Body of pancreas (tissue), 4 donors: ENCODE measurements at regions not wholly inside any gene's neighbourhood (a gene's known extent, or its start where the extent isn't known, plus 50 kb on each side); places are given as distances from the start of the nearest gene placed in this dataset.

Experiments
- ATAC-seq: fragments of 150-250 bp; one replicate; pipeline ENCODE4 v1.9.1; 2016
- DNase-seq, 4 donors: peaks; one replicate each; pipeline ENCODE4 v3.0.0-alpha.2; 2019
- H3K27ac ChIP-seq, 4 donors: fragments of 200-600 bp; sonication (generic); 1 replicate in 3 of 4; 2 replicates in 1 of 4; pipeline versions ENCODE4 v1.5.1 to v1.6.1; 2016 to 2019; ENCODE audit warnings: mild to moderate bottlenecking in 1 of 4, mixed read lengths in 1 of 4, moderate library complexity in 1 of 4
- H3K27me3 ChIP-seq, 2 donors: fragments of 200-600 bp; sonication (generic); one replicate each; pipeline ENCODE4 v1.6.0; 2016; ENCODE audit warnings: mild to moderate bottlenecking in 1 of 2
- H3K36me3 ChIP-seq, 2 donors: fragments of 200-600 bp; sonication (generic); replicated peaks in 1 of 2; 2 replicates each; pipeline ENCODE4 v1.5.1; 2016; ENCODE audit warnings: low read depth in 2 of 2; ENCODE audit not compliant: insufficient read depth in 1 of 2
- H3K4me1 ChIP-seq: fragments of 200-600 bp; sonication (generic); one replicate; pipeline ENCODE4 v1.6.0; 2016
- H3K4me3 ChIP-seq, 2 donors: fragments of 200-600 bp; sonication (generic); 1 replicate in 1 of 2; 2 replicates in 1 of 2; pipeline ENCODE4 v1.5.1; 2016 to 2019
- H3K9me3 ChIP-seq, 3 donors: fragments of 200-600 bp; sonication (generic); 1 replicate in 2 of 3; 2 replicates in 1 of 3; pipeline ENCODE4 v1.5.1; 2016
- POLR2A ChIP-seq, 3 donors: fragments of 450-650 bp; IDR thresholded peaks; one replicate each; pipeline ENCODE4 v1.6.1; 2016; ENCODE audit warnings: antibody characterized with exemption in 3 of 3, mild to moderate bottlenecking in 2 of 3
- WGBS, 2 donors: methylation state at CpG; one replicate each; pipeline ENCODE4 v1.1.5; 2017; 5-methylcytosine and 5-hydroxymethylcytosine counted together
- intact Hi-C: fragments of 100-400 bp; cut with DNase I; formaldehyde crosslinking; loops from one replicate; pipeline ENCODE4 v1.15.1; 2023
- TF ChIP-seq, protein P1 (sequence below), 7 experiments: fragments of 450-650 bp in 4 of 7; fragments of 200-600 bp in 3 of 7; sonication (generic) in 3 of 7; IDR thresholded peaks; one replicate each; pipeline ENCODE4 v1.5.1; 2016 to 2019; ENCODE audit warnings: antibody characterized with exemption in 7 of 7

DNA sequence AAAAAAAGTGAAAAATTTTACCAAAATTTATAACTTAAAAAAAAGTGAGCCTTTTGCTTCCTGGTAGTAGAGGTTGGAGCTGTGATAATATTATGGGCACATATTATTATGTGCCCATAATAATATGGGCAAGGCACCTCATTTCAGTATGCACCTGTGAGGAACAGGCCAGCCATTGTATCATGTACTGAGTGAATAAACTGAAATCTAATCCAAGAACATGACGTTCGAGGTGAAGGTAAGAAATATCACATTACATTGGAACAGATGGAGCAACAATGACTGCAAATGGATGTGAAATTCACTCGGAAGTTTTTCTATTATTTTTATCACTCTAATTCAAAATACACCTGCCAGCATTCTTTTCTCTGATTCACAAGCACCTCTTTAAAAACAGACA is 216.0 kb downstream of the KLF6 start:
- intact Hi-C loops = no loop called here
- H3K9me3 ChIP-seq = no peaks in the 10 kb centered on the region
- 37 to 40% methylated on average over 3 of the region's 3 CpGs for WGBS, 2 donors
- no peak for TF ChIP-seq POLR2A (IDR thresholded peaks at IDR 0.05)
- TF ChIP-seq, protein P1, sequence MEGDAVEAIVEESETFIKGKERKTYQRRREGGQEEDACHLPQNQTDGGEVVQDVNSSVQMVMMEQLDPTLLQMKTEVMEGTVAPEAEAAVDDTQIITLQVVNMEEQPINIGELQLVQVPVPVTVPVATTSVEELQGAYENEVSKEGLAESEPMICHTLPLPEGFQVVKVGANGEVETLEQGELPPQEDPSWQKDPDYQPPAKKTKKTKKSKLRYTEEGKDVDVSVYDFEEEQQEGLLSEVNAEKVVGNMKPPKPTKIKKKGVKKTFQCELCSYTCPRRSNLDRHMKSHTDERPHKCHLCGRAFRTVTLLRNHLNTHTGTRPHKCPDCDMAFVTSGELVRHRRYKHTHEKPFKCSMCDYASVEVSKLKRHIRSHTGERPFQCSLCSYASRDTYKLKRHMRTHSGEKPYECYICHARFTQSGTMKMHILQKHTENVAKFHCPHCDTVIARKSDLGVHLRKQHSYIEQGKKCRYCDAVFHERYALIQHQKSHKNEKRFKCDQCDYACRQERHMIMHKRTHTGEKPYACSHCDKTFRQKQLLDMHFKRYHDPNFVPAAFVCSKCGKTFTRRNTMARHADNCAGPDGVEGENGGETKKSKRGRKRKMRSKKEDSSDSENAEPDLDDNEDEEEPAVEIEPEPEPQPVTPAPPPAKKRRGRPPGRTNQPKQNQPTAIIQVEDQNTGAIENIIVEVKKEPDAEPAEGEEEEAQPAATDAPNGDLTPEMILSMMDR (IDR thresholded peaks at IDR 0.05) = no peak
- no peak overlapping the region for H3K27ac ChIP-seq
- no peak overlapping the region for H3K4me3 ChIP-seq
- ATAC-seq = no peak
- H3K27me3 ChIP-seq = no peaks in the 10 kb centered on the region
- H3K36me3 ChIP-seq = no peaks in the 10 kb centered on the region
- no peak for DNase-seq
- H3K4me1 ChIP-seq = no peaks in the 10 kb centered on the region

DNA sequence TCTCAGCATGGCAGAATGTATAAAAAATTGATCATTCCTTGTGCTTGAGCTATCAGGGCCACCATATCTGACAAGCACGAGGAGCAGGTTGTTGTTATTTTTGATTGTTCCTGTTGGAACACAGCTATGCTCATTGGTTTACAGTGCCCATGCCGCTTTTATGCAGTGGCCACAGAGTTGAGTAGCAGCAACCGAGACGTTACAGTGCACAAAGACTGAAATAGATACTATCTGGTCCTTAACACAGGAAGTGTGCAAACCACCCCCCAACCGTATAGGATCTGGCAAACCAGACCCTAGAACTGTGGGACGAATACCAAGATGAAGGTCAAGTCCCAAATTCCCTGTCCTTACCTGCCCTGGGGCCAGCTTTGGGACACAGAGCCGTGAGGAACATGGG is 216.6 kb downstream of the KLF6 start:
- no peaks in the 10 kb centered on the region for H3K9me3 ChIP-seq
- 69 to 79% methylated on average over 6 to 7 of the region's 7 CpGs for WGBS, 2 donors
- intact Hi-C loops = no loop called here
- H3K4me3 ChIP-seq = no peak overlapping the region
- H3K27ac ChIP-seq = no peak overlapping the region
- H3K36me3 ChIP-seq = no peaks in the 10 kb centered on the region
- TF ChIP-seq POLR2A (IDR thresholded peaks at IDR 0.05) = no peak
- TF ChIP-seq, protein P1 (IDR thresholded peaks at IDR 0.05) = no peak
- H3K4me1 ChIP-seq = no peaks in the 10 kb centered on the region
- no peaks in the 10 kb centered on the region for H3K27me3 ChIP-seq
- ATAC-seq (no peak), DNase-seq (no peak)

DNA sequence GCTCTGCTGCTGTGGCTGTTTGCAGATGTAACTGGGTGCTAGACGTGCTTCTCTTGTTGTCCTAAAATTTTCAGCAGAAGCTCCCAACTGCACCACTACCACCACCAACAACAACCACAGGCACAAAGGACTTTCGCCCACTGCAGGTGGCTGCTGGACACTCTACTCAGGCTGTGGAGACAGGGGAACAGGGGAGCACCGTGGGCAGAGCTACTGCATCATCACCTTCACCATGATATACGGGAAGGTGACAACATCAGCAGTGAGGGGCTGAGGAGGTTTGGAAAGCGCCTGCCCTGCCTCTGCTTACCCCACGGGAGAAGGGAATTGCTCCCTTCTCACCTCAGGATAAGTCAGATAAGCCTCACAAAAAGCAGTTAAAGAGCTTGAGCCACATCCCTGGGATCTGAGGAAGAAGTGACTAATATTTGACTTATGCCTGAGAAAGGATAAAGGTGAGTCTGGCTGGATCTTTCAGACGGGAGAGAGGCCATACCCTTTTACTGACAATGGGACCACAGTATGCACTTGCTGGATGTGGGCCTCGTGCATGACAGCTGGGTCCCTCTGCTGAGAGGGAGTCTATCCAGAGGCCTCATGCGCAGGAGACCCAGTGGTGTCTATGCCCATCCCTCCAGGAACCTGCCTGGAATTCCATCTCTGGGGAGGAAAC is 217.6 kb downstream of the KLF6 start:
- H3K9me3 ChIP-seq = no peaks in the 10 kb centered on the region
- intact Hi-C loops = no loop called here
- WGBS, 2 donors = 55 to 56% methylated on average over 9 of the region's 9 CpGs

DNA sequence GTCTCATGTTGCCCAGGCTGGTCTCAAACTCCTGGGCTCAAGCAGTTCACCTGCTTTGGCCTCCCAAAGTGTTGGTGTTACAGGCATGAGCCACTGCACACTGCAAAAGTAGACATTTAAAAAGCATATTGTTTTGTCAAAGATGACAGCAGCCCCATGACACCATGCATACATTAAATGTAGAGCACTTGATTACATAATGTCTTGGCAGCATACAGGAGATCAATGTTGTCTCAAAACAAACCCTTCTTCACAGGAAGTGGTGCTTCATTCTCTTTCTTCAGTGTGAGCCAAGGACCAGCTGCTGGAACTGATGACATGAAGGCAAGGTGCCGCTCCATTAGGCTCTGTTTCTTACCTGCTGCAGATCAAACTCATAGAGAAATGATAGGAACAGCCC is 218.4 kb downstream of the KLF6 start:
- Histone ChIP-seq H3K4me1 (no peaks in the 10 kb centered on the region), H3K36me3 (no peaks in the 10 kb centered on the region), H3K27ac (no peak overlapping the region), H3K27me3 (no peaks in the 10 kb centered on the region), H3K4me3 (no peak overlapping the region), H3K9me3 (no peaks in the 10 kb centered on the region)
- no peak for TF ChIP-seq POLR2A (IDR thresholded peaks at IDR 0.05)
- TF ChIP-seq, protein P1 (IDR thresholded peaks at IDR 0.05) = no peak
- WGBS, 2 donors = 79 to 89% methylated on average over 1 of the region's 1 CpG
- no peak for DNase-seq
- intact Hi-C loops = no loop called here
- no peak for ATAC-seq

More for the DNA sequence above, 217.6 kb downstream of the KLF6 start:
- no peaks in the 10 kb centered on the region for H3K4me1 ChIP-seq
- H3K4me3 ChIP-seq = no peak overlapping the region
- no peak overlapping the region for H3K27ac ChIP-seq
- no peak for ATAC-seq
- no peaks in the 10 kb centered on the region for H3K36me3 ChIP-seq
- no peaks in the 10 kb centered on the region for H3K27me3 ChIP-seq
- DNase-seq = no peak
- TF ChIP-seq, protein P1 (IDR thresholded peaks at IDR 0.05) = no peak
- no peak for TF ChIP-seq POLR2A (IDR thresholded peaks at IDR 0.05)

DNA sequence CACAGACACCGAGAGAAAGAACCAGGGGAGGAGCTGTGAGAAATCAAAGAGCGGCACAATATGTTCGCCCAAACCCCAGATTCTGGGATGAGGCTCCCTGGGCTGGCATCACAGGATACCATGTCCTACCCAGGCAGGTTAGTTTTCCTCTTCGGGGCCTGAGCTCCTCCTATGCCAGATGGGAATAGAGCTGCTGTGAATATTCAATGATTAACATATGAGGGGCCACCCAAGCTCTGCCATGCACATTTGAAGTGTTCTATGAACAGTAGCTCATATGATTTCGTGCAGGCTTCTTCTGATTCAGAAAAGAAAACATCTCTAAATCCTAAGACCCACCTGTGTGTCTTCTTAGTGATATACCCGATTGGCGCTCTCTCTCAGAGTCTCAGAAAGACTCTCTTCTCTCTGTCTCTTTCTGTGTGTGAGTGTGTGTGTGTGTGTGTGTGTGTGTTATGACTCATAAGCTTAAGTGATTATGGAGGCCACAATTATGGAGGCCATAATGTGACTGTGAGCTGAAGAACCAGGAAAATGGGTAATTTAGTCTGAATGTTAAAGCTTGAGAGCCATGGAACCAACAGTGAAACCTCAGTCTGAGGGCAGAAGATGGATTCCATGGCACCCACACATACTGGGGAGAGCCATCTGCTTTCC is 220.5 kb downstream of the KLF6 start:
- no peaks in the 10 kb centered on the region for H3K9me3 ChIP-seq
- H3K4me3 ChIP-seq = no peak overlapping the region
- no peaks in the 10 kb centered on the region for H3K27me3 ChIP-seq
- no peak overlapping the region for H3K27ac ChIP-seq
- TF ChIP-seq POLR2A (IDR thresholded peaks at IDR 0.05) = no peak
- TF ChIP-seq, protein P1 (IDR thresholded peaks at IDR 0.05) = no peak
- intact Hi-C loops = no loop called here
- DNase-seq (no peak), ATAC-seq (no peak)
- H3K36me3 ChIP-seq = no peaks in the 10 kb centered on the region
- no peaks in the 10 kb centered on the region for H3K4me1 ChIP-seq
- 68 to 87% methylated on average over 7 of the region's 7 CpGs for WGBS, 2 donors
